HG02970 (cell line): ENCODE measurements at regions not wholly inside any gene's neighbourhood (a gene's known extent, or its start where the extent isn't known, plus 50 kb on each side); places are given as distances from the start of the nearest gene placed in this dataset.

Source experiments
- ATAC-seq: cut with Tn5 transposase; IDR thresholded peaks from one replicate; pipeline ENCODE4 v1.9.1; 2021; ENCODE audit warnings: mild to moderate bottlenecking, moderate library complexity, moderate number of reproducible peaks; ENCODE audit not compliant: unreplicated experiment, low FRiP score

- ATAC-seq, result no peak
Measured at GRCh38 chr4:186885289-186885688, 161.6 kb upstream of the FAT1 start.

- ATAC-seq, result no peak
Measured at GRCh38 chr4:186886759-186887158, 163.1 kb upstream of the FAT1 start.

GRCh38 chr4:186887291-186887700 is 163.6 kb upstream of the FAT1 start:
- no peak for ATAC-seq

GRCh38 chr4:186887752-186888151 is 164.1 kb upstream of the FAT1 start:
- ATAC-seq, result no peak

GRCh38 chr4:186889876-186890643 is 166.4 kb upstream of the FAT1 start:
- no peak for ATAC-seq

- ATAC-seq, result no peak
Measured at GRCh38 chr4:186891859-186892486, 168.3 kb upstream of the FAT1 start.

GRCh38 chr4:186898367-186898766 is 174.7 kb upstream of the FAT1 start:
- ATAC-seq, result no peak

- ATAC-seq, result no peak
Measured at GRCh38 chr4:186900232-186900900, 176.7 kb upstream of the FAT1 start.

- ATAC-seq, result no peak
Measured at GRCh38 chr4:186900984-186901383, 177.3 kb upstream of the FAT1 start.

GRCh38 chr4:186901850-186902249 is 178.2 kb upstream of the FAT1 start:
- no peak for ATAC-seq

GRCh38 chr4:186902361-186902760 is 178.7 kb upstream of the FAT1 start:
- no peak for ATAC-seq

GRCh38 chr4:186904101-186904500 is 180.4 kb upstream of the FAT1 start:
- ATAC-seq, result no peak

GRCh38 chr4:186906722-186907121 is 183.1 kb upstream of the FAT1 start:
- no peak for ATAC-seq

GRCh38 chr4:186910385-186910784 is 186.7 kb upstream of the FAT1 start:
- no peak for ATAC-seq

GRCh38 chr4:186912606-186913005 is 188.9 kb upstream of the FAT1 start:
- ATAC-seq, result no peak

- no peak for ATAC-seq
Measured at GRCh38 chr4:186915816-186916215, 192.2 kb upstream of the FAT1 start.

- no peak for ATAC-seq
Measured at GRCh38 chr4:186917136-186917535, 193.5 kb upstream of the FAT1 start.

GRCh38 chr4:186918466-186918865 is 194.8 kb upstream of the FAT1 start:
- no peak for ATAC-seq

GRCh38 chr4:186919340-186919739 is 195.7 kb upstream of the FAT1 start:
- ATAC-seq, result no peak

- ATAC-seq, result no peak
Measured at GRCh38 chr4:186920483-186920882, 196.8 kb upstream of the FAT1 start.

GRCh38 chr4:186920992-186921391 is 197.3 kb upstream of the FAT1 start:
- ATAC-seq, result no peak

- ATAC-seq, result no peak
Measured at GRCh38 chr4:186924723-186925122, 201.1 kb upstream of the FAT1 start.
